ENCODE measurements at regions not wholly inside any gene's neighbourhood (a gene's known extent, or its start where the extent isn't known, plus 50 kb on each side); places are given as distances from the start of the nearest gene placed in this dataset.

DNA sequence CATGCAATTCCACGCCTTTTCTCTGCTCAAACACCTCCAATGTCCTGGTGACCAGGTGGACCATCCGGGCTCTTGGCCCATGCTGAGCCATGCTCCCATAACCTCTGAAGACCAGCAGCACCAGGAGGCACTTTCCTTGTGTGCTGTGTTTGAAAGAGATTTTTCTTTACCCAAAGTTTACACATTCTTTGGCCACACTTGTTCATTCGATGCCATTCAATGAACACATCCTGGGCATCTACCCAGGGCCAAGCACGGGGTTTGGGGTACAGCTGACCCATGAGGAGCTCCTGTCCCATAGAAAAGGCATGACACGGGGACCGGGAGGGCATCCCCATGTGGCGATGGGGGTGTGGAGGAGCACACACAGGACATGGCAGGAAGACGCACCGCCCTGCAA is 77.1 kb upstream of the IRX1 start:
- TF ChIP-seq, protein P1, sequence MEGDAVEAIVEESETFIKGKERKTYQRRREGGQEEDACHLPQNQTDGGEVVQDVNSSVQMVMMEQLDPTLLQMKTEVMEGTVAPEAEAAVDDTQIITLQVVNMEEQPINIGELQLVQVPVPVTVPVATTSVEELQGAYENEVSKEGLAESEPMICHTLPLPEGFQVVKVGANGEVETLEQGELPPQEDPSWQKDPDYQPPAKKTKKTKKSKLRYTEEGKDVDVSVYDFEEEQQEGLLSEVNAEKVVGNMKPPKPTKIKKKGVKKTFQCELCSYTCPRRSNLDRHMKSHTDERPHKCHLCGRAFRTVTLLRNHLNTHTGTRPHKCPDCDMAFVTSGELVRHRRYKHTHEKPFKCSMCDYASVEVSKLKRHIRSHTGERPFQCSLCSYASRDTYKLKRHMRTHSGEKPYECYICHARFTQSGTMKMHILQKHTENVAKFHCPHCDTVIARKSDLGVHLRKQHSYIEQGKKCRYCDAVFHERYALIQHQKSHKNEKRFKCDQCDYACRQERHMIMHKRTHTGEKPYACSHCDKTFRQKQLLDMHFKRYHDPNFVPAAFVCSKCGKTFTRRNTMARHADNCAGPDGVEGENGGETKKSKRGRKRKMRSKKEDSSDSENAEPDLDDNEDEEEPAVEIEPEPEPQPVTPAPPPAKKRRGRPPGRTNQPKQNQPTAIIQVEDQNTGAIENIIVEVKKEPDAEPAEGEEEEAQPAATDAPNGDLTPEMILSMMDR (IDR thresholded peaks at IDR 0.05; ENCODE audit: borderline replicate concordance, extremely low read depth, low read length, poor library complexity, severe bottlenecking): no peak
- no peak for TF ChIP-seq EZH2 (IDR thresholded peaks at IDR 0.05; ENCODE audit: borderline replicate concordance, low read depth, low read length, severe bottlenecking)

Data from DND-41 (cell line).